Colonic mucosa (tissue), 4 donors: ENCODE measurements at regions not wholly inside any gene's neighbourhood (a gene's known extent, or its start where the extent isn't known, plus 50 kb on each side); places are given as distances from the start of the nearest gene placed in this dataset.
A peak's percentile ranks its signal among the peaks of the same experiment; 100 is the strongest.

Experiments used
- DNase-seq: peaks from one replicate; pipeline ENCODE4 v3.0.0-alpha.2; 2020
- H3K27ac ChIP-seq: fragments of 200-600 bp; one replicate; pipeline ENCODE4 v1.8.0; 2021
- H3K27me3 ChIP-seq: fragments of 200-600 bp; one replicate; pipeline ENCODE4 v1.8.0; 2021
- H3K36me3 ChIP-seq: fragments of 200-600 bp; one replicate; pipeline ENCODE4 v1.8.0; 2021
- H3K4me1 ChIP-seq: fragments of 200-600 bp; one replicate; pipeline ENCODE4 v1.8.0; 2021; ENCODE audit warnings: mild to moderate bottlenecking
- H3K4me3 ChIP-seq: fragments of 200-600 bp; one replicate; pipeline ENCODE4 v1.8.0; 2021
- H3K9ac ChIP-seq, 2 donors: one replicate each; pipeline ENCODE4 v1.7.0; 2013; ENCODE audit warnings: control low read depth in 2 of 2, low read depth in 2 of 2, low read length in 2 of 2
- H3K9me3 ChIP-seq: fragments of 200-600 bp; one replicate; pipeline ENCODE4 v1.8.0; 2021
- intact Hi-C: fragments of 100-400 bp; cut with DNase I; formaldehyde crosslinking; loops from one replicate; pipeline ENCODE4 v1.14.1; 2022
- TF ChIP-seq, protein P1 (sequence below): fragments of 200-600 bp; IDR thresholded peaks from one replicate; pipeline ENCODE4 v1.8.0; 2022; ENCODE audit warnings: antibody characterized with exemption, mild to moderate bottlenecking
- donor health status: healthy.
- donor health status: DM: no; HTN: no; CAD: no.
- donor health status: DM: no; HTN: no; CAD: no.

DNA sequence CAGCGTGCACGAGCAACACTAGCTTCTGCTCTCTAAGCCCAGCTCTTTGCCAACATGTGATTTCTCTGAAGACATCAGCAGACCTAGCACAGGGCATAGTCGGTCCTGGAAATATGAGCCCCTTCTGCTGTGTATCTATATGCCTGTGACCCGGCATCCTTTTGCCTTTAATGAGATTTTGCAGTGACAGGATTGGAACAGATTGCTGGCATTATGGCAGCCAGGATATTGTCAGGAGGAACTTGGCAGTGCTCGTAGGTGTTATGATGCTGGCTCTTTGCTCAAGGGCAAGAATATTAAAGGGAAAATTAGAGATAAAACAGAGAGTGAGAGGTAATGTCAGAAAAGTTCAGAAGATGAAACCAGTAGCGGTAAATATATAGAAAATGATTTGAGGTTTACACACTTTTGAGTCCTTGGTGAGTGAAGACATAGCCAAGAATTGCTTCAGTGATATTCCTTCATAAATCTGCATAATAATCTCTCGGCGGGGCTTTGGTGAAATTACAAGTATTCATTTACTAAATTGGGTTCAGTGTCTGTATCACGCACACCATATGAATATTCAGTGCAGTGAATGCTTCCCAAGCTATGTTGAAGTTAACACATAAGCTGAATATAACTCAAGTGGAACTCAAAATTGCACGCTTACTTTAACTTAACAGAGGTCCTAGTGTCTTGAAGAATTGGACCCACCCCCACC, 502.1 kb upstream of the NR3C2 start:
- Histone ChIP-seq H3K9ac (no peak overlapping the region), H3K4me1 (no peaks in the 10 kb centered on the region), H3K4me3 (no peak overlapping the region), H3K36me3 (no peaks in the 10 kb centered on the region), H3K27me3 (no peaks in the 10 kb centered on the region), H3K9me3 (no peaks in the 10 kb centered on the region), H3K27ac (no peak overlapping the region)
- DNase-seq = no peak
- intact Hi-C loops = no loop called here
- TF ChIP-seq, protein P1, sequence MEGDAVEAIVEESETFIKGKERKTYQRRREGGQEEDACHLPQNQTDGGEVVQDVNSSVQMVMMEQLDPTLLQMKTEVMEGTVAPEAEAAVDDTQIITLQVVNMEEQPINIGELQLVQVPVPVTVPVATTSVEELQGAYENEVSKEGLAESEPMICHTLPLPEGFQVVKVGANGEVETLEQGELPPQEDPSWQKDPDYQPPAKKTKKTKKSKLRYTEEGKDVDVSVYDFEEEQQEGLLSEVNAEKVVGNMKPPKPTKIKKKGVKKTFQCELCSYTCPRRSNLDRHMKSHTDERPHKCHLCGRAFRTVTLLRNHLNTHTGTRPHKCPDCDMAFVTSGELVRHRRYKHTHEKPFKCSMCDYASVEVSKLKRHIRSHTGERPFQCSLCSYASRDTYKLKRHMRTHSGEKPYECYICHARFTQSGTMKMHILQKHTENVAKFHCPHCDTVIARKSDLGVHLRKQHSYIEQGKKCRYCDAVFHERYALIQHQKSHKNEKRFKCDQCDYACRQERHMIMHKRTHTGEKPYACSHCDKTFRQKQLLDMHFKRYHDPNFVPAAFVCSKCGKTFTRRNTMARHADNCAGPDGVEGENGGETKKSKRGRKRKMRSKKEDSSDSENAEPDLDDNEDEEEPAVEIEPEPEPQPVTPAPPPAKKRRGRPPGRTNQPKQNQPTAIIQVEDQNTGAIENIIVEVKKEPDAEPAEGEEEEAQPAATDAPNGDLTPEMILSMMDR = no peak

- no peaks in the 10 kb centered on the region for H3K36me3 ChIP-seq
- no peaks in the 10 kb centered on the region for H3K27me3 ChIP-seq
- intact Hi-C loops = no loop called here
- H3K9ac ChIP-seq = no peak overlapping the region
- H3K9me3 ChIP-seq = no peaks in the 10 kb centered on the region
- DNase-seq = no peak
- TF ChIP-seq, protein P1 = no peak
- H3K4me3 ChIP-seq = no peak overlapping the region
- H3K27ac ChIP-seq = no peak overlapping the region
- H3K4me1 ChIP-seq = no peaks in the 10 kb centered on the region
These were observed 492.8 kb upstream of the NR3C2 start for GRCh38 chr4:148934926-148935578.

DNA sequence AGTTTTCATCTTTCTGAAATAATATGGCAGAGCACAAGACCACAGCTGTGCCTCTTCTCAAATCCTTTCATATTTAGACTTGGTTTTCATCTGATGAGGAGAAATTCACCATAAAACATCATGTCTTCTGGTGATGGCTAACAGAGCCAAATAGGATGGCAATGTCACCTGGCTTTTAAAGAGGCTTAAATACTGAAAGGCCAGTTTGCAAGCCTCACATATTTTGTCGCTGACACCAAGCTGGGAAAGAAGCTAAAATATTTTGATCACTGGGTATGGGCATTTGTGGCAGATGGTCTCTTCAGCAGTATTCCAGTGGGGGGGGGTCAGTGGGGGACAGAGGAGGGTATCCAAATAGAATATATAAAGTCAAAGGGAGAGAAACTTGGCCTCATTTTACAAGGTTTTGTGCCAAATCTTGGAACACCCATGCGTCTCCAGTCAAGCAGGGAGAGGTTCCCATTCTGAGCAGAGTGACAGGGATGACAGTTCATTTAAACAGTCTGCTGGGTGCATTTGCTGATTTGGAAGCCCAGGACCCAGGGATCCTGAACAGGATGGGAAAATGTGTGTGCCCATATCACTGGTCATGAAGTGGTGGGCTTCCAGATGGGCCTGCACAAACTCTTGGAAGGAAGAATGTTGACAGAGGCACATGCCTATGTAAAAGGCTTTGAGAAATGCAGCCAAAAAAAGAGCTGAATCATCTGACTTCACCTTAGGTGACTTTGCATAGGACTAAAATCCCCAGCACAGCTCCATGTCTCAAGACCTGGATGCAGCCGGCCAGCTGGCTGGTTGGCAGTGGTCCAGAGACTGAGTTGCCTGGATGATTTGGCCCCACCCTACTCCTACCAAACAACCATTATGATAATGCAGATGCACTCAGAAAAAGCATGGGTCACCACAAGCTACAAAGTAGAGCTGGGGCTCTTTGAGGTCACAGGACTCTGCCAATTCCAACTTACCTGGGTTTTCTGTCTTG, 484.4 kb upstream of the NR3C2 start:
- DNase-seq = peak; percentile 76
- intact Hi-C loops = no loop called here
- Histone ChIP-seq H3K27me3 (no peaks in the 10 kb centered on the region), H3K27ac (no peak overlapping the region), H3K9ac (no peak overlapping the region), H3K36me3 (no peaks in the 10 kb centered on the region), H3K4me3 (no peak overlapping the region), H3K9me3 (no peaks in the 10 kb centered on the region), H3K4me1 (peaks cover 4% of the 10 kb centered on the region)
- TF ChIP-seq, protein P1 = no peak

DNA sequence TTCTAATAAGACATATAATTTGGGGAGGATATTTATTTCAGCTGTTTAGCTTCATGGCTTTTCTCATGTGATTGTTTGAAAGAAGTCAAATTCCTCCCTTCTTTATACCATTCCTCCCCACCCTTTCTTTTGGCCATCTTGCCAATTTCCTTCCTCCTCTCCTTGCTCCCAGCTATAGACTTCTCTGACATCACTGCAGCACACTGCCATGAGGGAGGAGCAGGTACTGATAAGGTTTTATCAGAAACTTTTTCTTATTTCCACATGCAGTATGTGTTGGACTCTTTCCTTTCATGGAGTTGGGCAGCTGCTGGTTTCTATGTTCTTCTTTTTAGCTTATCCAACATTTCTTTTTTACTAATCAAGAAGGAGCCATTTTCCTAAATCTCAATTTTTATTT, 481.7 kb upstream of the NR3C2 start:
- Histone ChIP-seq H3K27ac (no peak overlapping the region), H3K4me1 (peaks cover 4% of the 10 kb centered on the region), H3K9me3 (no peaks in the 10 kb centered on the region), H3K9ac (no peak overlapping the region), H3K36me3 (no peaks in the 10 kb centered on the region), H3K4me3 (no peak overlapping the region), H3K27me3 (no peaks in the 10 kb centered on the region)
- intact Hi-C loops = no loop called here
- TF ChIP-seq, protein P1 = no peak
- DNase-seq = no peak

DNA sequence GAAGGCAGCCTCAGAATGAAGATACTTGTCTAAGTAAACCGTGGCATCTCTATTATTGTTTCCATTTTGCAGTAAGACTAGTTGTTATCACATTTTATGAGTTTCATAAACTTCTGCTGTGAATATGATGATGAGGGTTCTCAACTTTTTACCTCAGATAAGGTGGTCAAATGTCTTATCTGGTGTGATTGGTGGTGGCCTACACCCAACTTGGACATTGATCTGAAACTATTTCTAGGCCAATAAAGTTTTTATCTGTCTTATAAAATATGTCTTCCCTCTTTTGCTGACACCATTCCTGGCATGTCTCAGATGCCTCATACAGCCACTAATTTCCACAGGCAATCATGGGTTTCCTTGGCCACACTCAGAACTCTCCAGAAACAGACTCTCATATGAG, 480.3 kb upstream of the NR3C2 start:
- Histone ChIP-seq H3K27ac (peak overlapping the region; percentile 22), H3K36me3 (no peaks in the 10 kb centered on the region), H3K27me3 (no peaks in the 10 kb centered on the region), H3K9me3 (no peaks in the 10 kb centered on the region), H3K4me1 (peaks cover 4% of the 10 kb centered on the region), H3K4me3 (no peak overlapping the region), H3K9ac (no peak overlapping the region)
- TF ChIP-seq, protein P1 = no peak
- intact Hi-C loops = no loop called here
- peak; percentile 23 for DNase-seq
